OCI-LY1 (cell line): ENCODE measurements at regions not wholly inside any gene's neighbourhood (a gene's known extent, or its start where the extent isn't known, plus 50 kb on each side); places are given as distances from the start of the nearest gene placed in this dataset.

Experiments used
- H2AFZ ChIP-seq: fragments of 200-600 bp; sonication (generic), shearing (Covaris generic); 2 replicates; pipeline ENCODE4 v1.6.0; 2014; ENCODE audit warnings: antibody characterized with exemption, mild to moderate bottlenecking, low read length
- H3F3A ChIP-seq: fragments of 200-600 bp; sonication (generic), shearing (Covaris generic); 2 replicates; pipeline ENCODE4 v1.6.0; 2014; ENCODE audit warnings: mild to moderate bottlenecking, antibody characterized with exemption, low read length, moderate library complexity; ENCODE audit not compliant: insufficient read depth
- H3K27ac ChIP-seq: fragments of 200-600 bp; sonication (generic); 2 replicates; pipeline ENCODE4 v1.5.1; 2014; ENCODE audit warnings: low read length, mixed run types, mild to moderate bottlenecking, low read depth; ENCODE audit not compliant: poor library complexity, severe bottlenecking
- H3K27me3 ChIP-seq: fragments of 200-600 bp; sonication (generic); 2 replicates; pipeline ENCODE4 v1.6.0; 2014; ENCODE audit warnings: antibody characterized with exemption, mild to moderate bottlenecking, low read length, moderate library complexity; ENCODE audit not compliant: insufficient read depth
- H3K36me3 ChIP-seq: fragments of 200-600 bp; sonication (generic); 2 replicates; pipeline ENCODE4 v1.6.1; 2014; ENCODE audit warnings: mild to moderate bottlenecking, antibody characterized with exemption, low read length, moderate library complexity, mixed read lengths; ENCODE audit not compliant: insufficient read depth
- H3K4me1 ChIP-seq: fragments of 200-600 bp; sonication (generic); 2 replicates; pipeline ENCODE4 v1.5.1; 2014; ENCODE audit warnings: mild to moderate bottlenecking, low read length, moderate library complexity; ENCODE audit not compliant: insufficient read depth, severe bottlenecking
- H3K4me2 ChIP-seq: fragments of 200-600 bp; sonication (generic), shearing (Covaris generic); 2 replicates; pipeline ENCODE4 v1.6.1; 2014; ENCODE audit warnings: low read length
- H3K4me3 ChIP-seq: fragments of 200-600 bp; sonication (generic); 2 replicates; pipeline ENCODE4 v1.5.1; 2014; ENCODE audit warnings: low read length, low read depth, mild to moderate bottlenecking, mixed read lengths; ENCODE audit not compliant: poor library complexity, severe bottlenecking
- H3K79me2 ChIP-seq: fragments of 200-600 bp; shearing (Covaris generic); 2 replicates; pipeline ENCODE4 v1.6.1; 2016; ENCODE audit warnings: mixed run types, low read length, mixed read lengths; ENCODE audit not compliant: insufficient read depth
- H3K9ac ChIP-seq: fragments of 200-600 bp; sonication (generic), shearing (Covaris generic); 2 replicates; pipeline ENCODE4 v1.6.1; 2014; ENCODE audit warnings: mild to moderate bottlenecking, low read length, mixed read lengths
- H3K9me2 ChIP-seq: fragments of 200-600 bp; sonication (generic), shearing (Covaris generic); 2 replicates; pipeline ENCODE4 v1.6.1; 2014; ENCODE audit warnings: low read depth, mild to moderate bottlenecking, low read length, mixed read lengths
- H3K9me3 ChIP-seq: fragments of 200-600 bp; shearing (Covaris generic); 2 replicates; pipeline ENCODE4 v1.6.1; 2014; ENCODE audit warnings: low read length, mixed read lengths
- H4K20me1 ChIP-seq: fragments of 200-600 bp; sonication (generic), shearing (Covaris generic); 2 replicates; pipeline ENCODE4 v1.6.0; 2016; ENCODE audit warnings: mild to moderate bottlenecking, low read length; ENCODE audit not compliant: insufficient read depth
- CTCF ChIP-seq: fragments of 200-600 bp; sonication (generic), shearing (Covaris generic); IDR thresholded peaks from 2 replicates; pipeline ENCODE4 v1.5.1; 2017; ENCODE audit warnings: mild to moderate bottlenecking, antibody characterized with exemption, low read length, moderate library complexity, mixed read lengths
- EZH2 ChIP-seq: fragments of 200-600 bp; sonication (generic), shearing (Covaris generic); IDR thresholded peaks from 2 replicates; pipeline ENCODE4 v1.8.0; 2017; ENCODE audit warnings: borderline replicate concordance, mixed run types, mild to moderate bottlenecking, antibody characterized with exemption, low read length, moderate library complexity, mixed read lengths

- H3K27ac ChIP-seq = no peak overlapping the region
- H3K9me2 ChIP-seq = no peaks in the 10 kb centered on the region
- H3K4me3 ChIP-seq = no peak overlapping the region
- H3K4me2 ChIP-seq = no peak overlapping the region
- H3F3A ChIP-seq = no peaks in the 10 kb centered on the region
- TF ChIP-seq CTCF (no peak), EZH2 (no peak)
- no peaks in the 10 kb centered on the region for H3K79me2 ChIP-seq
- H3K9me3 ChIP-seq = no peaks in the 10 kb centered on the region
- H3K36me3 ChIP-seq = no peaks in the 10 kb centered on the region
- no peaks in the 10 kb centered on the region for H4K20me1 ChIP-seq
- no peaks in the 10 kb centered on the region for H3K4me1 ChIP-seq
- no peak overlapping the region for H2AFZ ChIP-seq
- no peaks in the 10 kb centered on the region for H3K27me3 ChIP-seq
- no peak overlapping the region for H3K9ac ChIP-seq
Measured at GRCh38 chr2:194077366-194077765, 1579.7 kb upstream of the SLC39A10 start.

GRCh38 chr2:194062401-194062800, 1594.6 kb upstream of the SLC39A10 start:
- Histone ChIP-seq H3K9ac (no peak overlapping the region), H3K4me2 (no peak overlapping the region), H4K20me1 (no peaks in the 10 kb centered on the region), H3K4me3 (no peak overlapping the region), H3K27me3 (no peaks in the 10 kb centered on the region), H3K36me3 (no peaks in the 10 kb centered on the region), H3K9me2 (no peaks in the 10 kb centered on the region), H3K4me1 (no peaks in the 10 kb centered on the region), H3K79me2 (no peaks in the 10 kb centered on the region), H3K9me3 (no peaks in the 10 kb centered on the region), H3K27ac (no peak overlapping the region), H3F3A (no peaks in the 10 kb centered on the region), H2AFZ (no peak overlapping the region)
- TF ChIP-seq EZH2 = no peak
- TF ChIP-seq CTCF = no peak

- Histone ChIP-seq H3K4me1 (no peaks in the 10 kb centered on the region), H3K4me3 (no peak overlapping the region)
- no peak for TF ChIP-seq CTCF
- TF ChIP-seq EZH2 = no peak
Measured at GRCh38 chr2:194060269-194060668, 1596.8 kb upstream of the SLC39A10 start.

More at GRCh38 chr2:194060269-194060668, 1596.8 kb upstream of the SLC39A10 start:
- Histone ChIP-seq H3K4me2 (no peak overlapping the region), H3F3A (no peaks in the 10 kb centered on the region), H3K27me3 (no peaks in the 10 kb centered on the region), H3K36me3 (no peaks in the 10 kb centered on the region), H3K9ac (no peak overlapping the region), H3K79me2 (no peaks in the 10 kb centered on the region), H2AFZ (no peak overlapping the region), H3K9me3 (no peaks in the 10 kb centered on the region), H3K27ac (no peak overlapping the region), H4K20me1 (no peaks in the 10 kb centered on the region), H3K9me2 (no peaks in the 10 kb centered on the region)
